Epithelial cell of esophagus (primary cell): ENCODE measurements at regions not wholly inside any gene's neighbourhood (a gene's known extent, or its start where the extent isn't known, plus 50 kb on each side); places are given as distances from the start of the nearest gene placed in this dataset.
"Not testable (repeated sequence)": the region's sequence is repeated elsewhere in the genome, so short reads cannot be mapped to it uniquely, and the experiment has no call there.

ENCODE experiments used
- DNase-seq: peaks from one replicate; pipeline ENCODE4 v3.0.0; 2010; ENCODE audit warnings: low read depth
- H3K4me3 ChIP-seq: 2 replicates; pipeline ENCODE4 v1.5.1; 2011; ENCODE audit warnings: mild to moderate bottlenecking, low read length, control low read depth
- CTCF ChIP-seq: IDR thresholded peaks from 2 replicates; pipeline ENCODE4 v1.5.1; 2011; ENCODE audit warnings: low read depth, mild to moderate bottlenecking, low read length, control low read depth, inconsistent platforms; ENCODE audit not compliant: insufficient read depth; ENCODE audit errors: missing control alignments

- TF ChIP-seq CTCF: no peak
- H3K4me3 ChIP-seq: no peak overlapping the region
- no peak for DNase-seq
Observed at GRCh38 chr7:69527706-69528105, 70.6 kb upstream of the AUTS2 start.

- DNase-seq: no peak
- no peak overlapping the region for H3K4me3 ChIP-seq
- TF ChIP-seq CTCF: no peak
Observed at GRCh38 chr7:69531050-69531449, 67.2 kb upstream of the AUTS2 start.

- DNase-seq: no peak
- TF ChIP-seq CTCF: no peak
- no peak overlapping the region for H3K4me3 ChIP-seq
Observed at GRCh38 chr7:69534461-69535041, 63.7 kb upstream of the AUTS2 start.

- no peak for DNase-seq
- H3K4me3 ChIP-seq: no peak overlapping the region
- TF ChIP-seq CTCF: no peak
Observed at GRCh38 chr7:69537691-69538090, 60.6 kb upstream of the AUTS2 start.

DNA sequence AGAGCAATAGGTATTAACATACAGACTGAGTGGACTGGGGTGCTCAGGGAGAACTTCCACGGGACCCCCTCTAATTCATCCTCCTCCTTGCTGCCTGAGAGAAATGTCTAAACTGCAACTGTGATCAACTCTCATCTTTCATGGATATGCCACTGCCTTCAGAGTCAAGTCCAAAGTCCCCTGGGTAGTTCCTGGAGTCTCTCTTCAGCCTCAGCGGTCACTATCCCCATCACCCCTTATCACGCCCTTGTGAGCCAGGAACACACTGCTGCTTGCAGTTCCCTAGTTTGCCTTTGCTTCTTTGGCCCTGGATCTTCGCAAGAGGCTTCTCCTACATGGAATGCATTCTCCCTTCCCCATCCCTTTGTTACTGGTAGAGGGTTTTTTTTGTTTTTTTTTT is 58.7 kb upstream of the AUTS2 start:
- TF ChIP-seq CTCF: no peak
- DNase-seq: no peak
- H3K4me3 ChIP-seq: no peak overlapping the region

DNA sequence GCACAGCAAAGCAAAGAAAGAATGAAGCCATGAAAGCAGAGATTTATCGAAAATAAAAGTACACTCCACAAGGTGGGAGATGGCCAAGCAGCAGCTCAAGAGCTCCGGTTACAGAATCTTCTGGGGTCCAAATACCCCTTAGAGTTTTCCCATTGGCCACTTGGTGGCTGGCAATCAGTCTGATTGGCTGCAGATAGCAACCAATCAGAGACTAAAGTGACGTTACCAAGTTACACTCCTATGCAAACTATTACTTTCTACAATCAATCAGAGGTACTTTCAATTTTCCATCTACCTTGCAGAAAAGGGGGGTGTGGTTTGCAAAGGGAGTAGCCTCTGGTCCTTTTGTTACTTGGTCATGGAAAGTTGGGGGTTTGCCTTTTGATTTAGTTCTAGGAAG is 58.0 kb upstream of the AUTS2 start:
- no peak for DNase-seq
- no peak overlapping the region for H3K4me3 ChIP-seq
- TF ChIP-seq CTCF: no peak

DNA sequence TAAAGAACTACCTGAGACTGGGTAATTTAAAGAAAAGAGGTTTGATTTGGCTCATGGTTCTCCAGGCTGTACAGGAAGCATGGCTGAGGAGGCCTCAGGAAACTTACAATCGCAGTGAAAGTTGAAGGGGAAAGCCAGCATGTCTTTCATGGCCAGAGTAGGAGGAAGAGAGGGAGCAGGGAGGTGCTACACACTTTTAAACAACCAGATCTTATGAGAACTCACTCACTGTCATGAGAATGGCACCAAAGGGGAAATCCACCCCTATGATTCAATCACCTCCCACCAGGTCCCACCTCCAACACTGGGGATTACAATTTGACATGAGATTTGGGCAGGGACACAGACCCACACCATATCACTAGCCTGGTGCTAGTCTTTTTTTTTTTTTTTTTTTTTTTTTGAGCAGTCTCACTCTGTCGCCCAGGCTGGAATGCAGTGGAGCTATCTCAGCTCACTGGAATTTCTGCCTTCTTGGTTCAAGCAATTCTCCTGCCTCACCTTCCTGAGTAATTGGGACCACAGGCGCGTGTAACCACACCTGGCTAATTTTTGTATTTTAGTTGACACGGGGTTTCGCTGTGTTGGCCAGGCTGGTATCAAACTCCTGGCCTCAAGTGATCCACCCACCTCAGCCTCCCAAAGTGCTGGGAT is 56.4 kb upstream of the AUTS2 start:
- DNase-seq, H3K4me3 ChIP-seq: not testable (repeated sequence)
